Neuronal stem cell (in vitro differentiated cells): ENCODE measurements at regions not wholly inside any gene's neighbourhood (a gene's known extent, or its start where the extent isn't known, plus 50 kb on each side); places are given as distances from the start of the nearest gene placed in this dataset.

Source experiments
- DNase-seq: peaks from one replicate; pipeline ENCODE4 v3.0.0-alpha.2; 2013; ENCODE audit warnings: low spot score
- H2AFZ ChIP-seq: one replicate; pipeline ENCODE4 v1.6.1; 2013; ENCODE audit warnings: mild to moderate bottlenecking, low read length, inconsistent platforms
- H2AK5ac ChIP-seq: 2 replicates; pipeline ENCODE4 v1.6.1; 2013; ENCODE audit warnings: low read depth, mild to moderate bottlenecking, inconsistent platforms, low read length, moderate library complexity, mixed read lengths
- H2BK120ac ChIP-seq: 2 replicates; pipeline ENCODE4 v1.6.1; 2013; ENCODE audit warnings: low read depth, mild to moderate bottlenecking, inconsistent platforms, low read length, moderate library complexity, mixed read lengths
- H2BK12ac ChIP-seq: one replicate; pipeline ENCODE4 v1.6.1; 2013; ENCODE audit warnings: low read length, inconsistent platforms
- H2BK15ac ChIP-seq: 2 replicates; pipeline ENCODE4 v1.6.1; 2013; ENCODE audit warnings: mild to moderate bottlenecking, low read length, inconsistent platforms, mixed read lengths
- H2BK5ac ChIP-seq: one replicate; pipeline ENCODE4 v1.6.1; 2013; ENCODE audit warnings: inconsistent platforms, mild to moderate bottlenecking, low read length, moderate library complexity
- H3K14ac ChIP-seq: one replicate; pipeline ENCODE4 v1.6.1; 2013; ENCODE audit warnings: low read length, inconsistent platforms
- H3K18ac ChIP-seq: 2 replicates; pipeline ENCODE4 v1.6.1; 2013; ENCODE audit warnings: low read length, inconsistent platforms
- H3K23ac ChIP-seq: 2 replicates; pipeline ENCODE4 v1.6.1; 2013; ENCODE audit warnings: low read depth, mild to moderate bottlenecking, mixed read lengths, low read length, inconsistent platforms; ENCODE audit not compliant: poor library complexity
- H3K27ac ChIP-seq: replicated peaks from 3 replicates; pipeline ENCODE4 v1.5.1; 2013; ENCODE audit warnings: low read length, inconsistent platforms
- H3K27me3 ChIP-seq, 3 experiments: 2 replicates each; pipeline ENCODE4 v1.6.1; 2013; ENCODE audit warnings: low read length in 3 of 3, mild to moderate bottlenecking in 2 of 3, inconsistent platforms in 1 of 3, low read depth in 1 of 3, mixed read lengths in 1 of 3, moderate library complexity in 1 of 3; ENCODE audit not compliant: control insufficient read depth in 3 of 3, insufficient read depth in 3 of 3
- H3K36me3 ChIP-seq, 2 donors: replicated peaks in 1 of 2; 2 replicates each; pipeline ENCODE4 v1.6.1; 2013; ENCODE audit warnings: low read length in 2 of 2; ENCODE audit not compliant: control insufficient read depth in 2 of 2, insufficient read depth in 2 of 2
- H3K4ac ChIP-seq: 2 replicates; pipeline ENCODE4 v1.6.1; 2013; ENCODE audit warnings: inconsistent platforms, mild to moderate bottlenecking, low read length, moderate library complexity
- H3K4me1 ChIP-seq, 2 donors: 1 replicate in 1 of 2; 2 replicates in 1 of 2; pipeline ENCODE4 v1.6.1; 2013; ENCODE audit warnings: low read length in 2 of 2, low read depth in 1 of 2; ENCODE audit not compliant: control insufficient read depth in 2 of 2, insufficient read depth in 1 of 2
- H3K4me2 ChIP-seq: one replicate; pipeline ENCODE4 v1.6.1; 2013; ENCODE audit warnings: mild to moderate bottlenecking, low read length, inconsistent platforms; ENCODE audit not compliant: insufficient read depth, poor library complexity, severe bottlenecking
- H3K4me3 ChIP-seq, 2 donors: 2 replicates each; pipeline ENCODE4 v1.5.1; 2013; ENCODE audit warnings: low read length in 2 of 2, mild to moderate bottlenecking in 2 of 2, inconsistent platforms in 1 of 2, moderate library complexity in 1 of 2
- H3K79me1 ChIP-seq: one replicate; pipeline ENCODE4 v1.6.1; 2013; ENCODE audit warnings: low read depth, mild to moderate bottlenecking, inconsistent platforms, low read length, moderate library complexity
- H3K9ac ChIP-seq: one replicate; pipeline ENCODE4 v1.6.1; 2013; ENCODE audit warnings: mild to moderate bottlenecking, low read depth, low read length, inconsistent platforms; ENCODE audit not compliant: poor library complexity
- H3K9me3 ChIP-seq, 2 donors: replicated peaks in 1 of 2; 2 replicates each; pipeline versions ENCODE3 to v1.6.1; 2013; ENCODE audit warnings: low read length in 2 of 2, mild to moderate bottlenecking in 2 of 2, inconsistent platforms in 1 of 2, low read depth in 1 of 2, mixed read lengths in 1 of 2, moderate library complexity in 1 of 2; ENCODE audit not compliant: control insufficient read depth in 2 of 2, insufficient read depth in 1 of 2
- H4K8ac ChIP-seq: one replicate; pipeline ENCODE4 v1.6.1; 2013; ENCODE audit warnings: low read depth, mild to moderate bottlenecking, inconsistent platforms, low read length, moderate library complexity
- H4K91ac ChIP-seq: one replicate; pipeline ENCODE4 v1.6.1; 2013; ENCODE audit warnings: low read length, low read depth, mild to moderate bottlenecking, inconsistent platforms; ENCODE audit not compliant: poor library complexity
- WGBS, 2 donors: extraction: QIAGEN DNeasy Blood & Tissue Kit; methylation state at CpG; one replicate each; pipeline ENCODE4 v1.1.7; 2013; ENCODE audit warnings: missing lambda C conversion rate in 2 of 2, mixed read lengths in 1 of 2; ENCODE audit not compliant: insufficient read length in 2 of 2, insufficient replicate concordance in 1 of 2; ENCODE audit errors: extremely low coverage in 2 of 2; 5-methylcytosine and 5-hydroxymethylcytosine counted together

GRCh38 chr1:164183854-164184635, 374.9 kb upstream of the PBX1 start:
- Histone ChIP-seq H3K27ac (no peak overlapping the region), H2AFZ (no peak overlapping the region), H3K4me3 (no peak overlapping the region), H3K4me1 (peaks cover 0 to 1% of the 10 kb centered on the region in 2 donors), H3K9me3 (no peaks in the 10 kb centered on the region), H3K9ac (no peak overlapping the region), H3K36me3 (no peaks in the 10 kb centered on the region), H4K91ac (no peak overlapping the region), H3K27me3 (no peaks in the 10 kb centered on the region), H3K23ac (no peak overlapping the region), H3K18ac (no peak overlapping the region), H3K4me2 (no peak overlapping the region), H2BK5ac (no peak overlapping the region), H4K8ac (no peak overlapping the region), H2BK15ac (no peak overlapping the region), H2AK5ac (no peak overlapping the region), H3K79me1 (no peaks in the 10 kb centered on the region), H2BK120ac (no peak overlapping the region), H3K14ac (no peak overlapping the region), H2BK12ac (no peak overlapping the region), H3K4ac (no peak overlapping the region)
- WGBS, 2 donors, result no CpG with 5 or more reads among the region's 4 CpGs
- no peak for DNase-seq

GRCh38 chr1:164186881-164187280, 372.1 kb upstream of the PBX1 start:
- Histone ChIP-seq H3K4ac (no peak overlapping the region), H2AFZ (no peak overlapping the region), H3K27me3 (no peaks in the 10 kb centered on the region), H3K79me1 (no peaks in the 10 kb centered on the region), H3K18ac (no peak overlapping the region), H2BK15ac (no peak overlapping the region), H3K36me3 (no peaks in the 10 kb centered on the region), H2BK5ac (no peak overlapping the region), H3K4me3 (no peak overlapping the region), H2BK12ac (no peak overlapping the region), H2BK120ac (no peak overlapping the region), H3K14ac (no peak overlapping the region), H2AK5ac (no peak overlapping the region), H3K9ac (no peak overlapping the region), H4K8ac (no peak overlapping the region), H3K23ac (no peak overlapping the region), H3K9me3 (no peaks in the 10 kb centered on the region), H3K27ac (no peak overlapping the region), H3K4me2 (no peak overlapping the region), H4K91ac (no peak overlapping the region), H3K4me1 (peaks cover 0 to 1% of the 10 kb centered on the region in 2 donors)
- no peak for DNase-seq
- no CpG with 5 or more reads among the region's 5 CpGs for WGBS, 2 donors

DNA sequence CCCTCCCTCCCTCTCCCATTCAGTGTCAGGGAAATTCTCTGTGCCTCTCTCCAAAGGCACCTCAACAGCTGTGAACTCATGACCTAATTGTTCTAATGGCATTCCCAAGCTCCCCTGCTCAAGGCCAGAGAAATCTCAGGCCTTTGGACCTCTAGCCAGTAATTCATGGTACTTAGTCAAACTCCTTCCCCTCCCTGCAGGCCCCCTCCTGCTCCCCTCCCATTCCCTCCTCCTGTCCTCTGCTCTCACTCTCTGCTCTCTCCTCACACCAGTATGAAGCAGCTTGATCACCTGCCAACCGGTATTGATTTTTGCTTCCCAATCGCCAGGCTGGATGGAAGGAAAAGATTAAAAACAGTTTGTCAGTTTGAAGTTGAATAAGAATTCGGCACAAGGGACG, 370.5 kb upstream of the PBX1 start:
- Histone ChIP-seq H2BK5ac (no peak overlapping the region), H2AFZ (no peak overlapping the region), H3K9ac (no peak overlapping the region), H2BK12ac (no peak overlapping the region), H3K4me3 (no peak overlapping the region), H3K23ac (no peak overlapping the region), H3K36me3 (no peaks in the 10 kb centered on the region), H2BK120ac (no peak overlapping the region), H4K91ac (no peak overlapping the region), H2AK5ac (no peak overlapping the region), H2BK15ac (no peak overlapping the region), H3K4me1 (peaks cover 0 to 1% of the 10 kb centered on the region in 2 donors), H3K79me1 (no peaks in the 10 kb centered on the region), H3K14ac (no peak overlapping the region), H3K18ac (no peak overlapping the region), H3K4me2 (no peak overlapping the region), H3K4ac (no peak overlapping the region), H3K27ac (no peak overlapping the region), H3K9me3 (no peaks in the 10 kb centered on the region), H4K8ac (no peak overlapping the region), H3K27me3 (no peaks in the 10 kb centered on the region)
- WGBS, 2 donors, result no CpG with 5 or more reads among the region's 4 CpGs
- peak; percentile 21 for DNase-seq

GRCh38 chr1:164191191-164191590, 367.8 kb upstream of the PBX1 start:
- Histone ChIP-seq H3K23ac (no peak overlapping the region), H3K27ac (no peak overlapping the region), H2BK15ac (no peak overlapping the region), H3K4me3 (no peak overlapping the region), H3K27me3 (no peaks in the 10 kb centered on the region), H3K9ac (no peak overlapping the region), H3K36me3 (no peaks in the 10 kb centered on the region), H4K91ac (no peak overlapping the region), H3K79me1 (no peaks in the 10 kb centered on the region), H2BK12ac (no peak overlapping the region), H3K4me1 (peaks cover 0 to 1% of the 10 kb centered on the region in 2 donors), H2AFZ (no peak overlapping the region), H3K9me3 (no peaks in the 10 kb centered on the region), H3K18ac (no peak overlapping the region), H2BK5ac (no peak overlapping the region), H2AK5ac (no peak overlapping the region), H3K14ac (no peak overlapping the region), H3K4ac (no peak overlapping the region), H4K8ac (no peak overlapping the region), H3K4me2 (no peak overlapping the region), H2BK120ac (no peak overlapping the region)
- no peak for DNase-seq
